ENCODE measurements at regions not wholly inside any gene's neighbourhood (a gene's known extent, or its start where the extent isn't known, plus 50 kb on each side); places are given as distances from the start of the nearest gene placed in this dataset.

GRCh38 chr9:14983599-14983998 is 73.4 kb upstream of the FREM1 start:
- no peaks in the 10 kb centered on the region for H3K79me2 ChIP-seq
- H3K9ac ChIP-seq, result no peak overlapping the region
- H3K9me3 ChIP-seq (ENCODE audit: control insufficient read depth, low read length), result no peaks in the 10 kb centered on the region
- no peak for TF ChIP-seq CTCF (IDR thresholded peaks at IDR 0.05)
- no peaks in the 10 kb centered on the region for H3K4me1 ChIP-seq
- H3K4me2 ChIP-seq (ENCODE audit: low read length), result no peak overlapping the region
- no peak overlapping the region for H2AFZ ChIP-seq
- H3K4me3 ChIP-seq (ENCODE audit: low read depth, low read length), result no peak overlapping the region
- H3K27ac ChIP-seq, result no peak overlapping the region
- H3K27me3 ChIP-seq (ENCODE audit: control insufficient read depth, insufficient read depth, low read length), result no peaks in the 10 kb centered on the region
- H3K36me3 ChIP-seq (ENCODE audit: control insufficient read depth, insufficient read depth, low read length), result no peaks in the 10 kb centered on the region

- Histone ChIP-seq H3K4me2 (ENCODE audit: low read length) (no peak overlapping the region), H3K4me3 (ENCODE audit: low read depth, low read length) (no peak overlapping the region), H3K27ac (no peak overlapping the region), H3K4me1 (no peaks in the 10 kb centered on the region), H3K9me3 (ENCODE audit: control insufficient read depth, low read length) (no peaks in the 10 kb centered on the region), H3K27me3 (ENCODE audit: control insufficient read depth, insufficient read depth, low read length) (no peaks in the 10 kb centered on the region), H3K36me3 (ENCODE audit: control insufficient read depth, insufficient read depth, low read length) (no peaks in the 10 kb centered on the region), H2AFZ (no peak overlapping the region), H3K9ac (no peak overlapping the region), H3K79me2 (no peaks in the 10 kb centered on the region)
- no peak for TF ChIP-seq CTCF (IDR thresholded peaks at IDR 0.05)
Measured at GRCh38 chr9:14981291-14981950, 71.2 kb upstream of the FREM1 start.

GRCh38 chr9:14978022-14979000 is 68.1 kb upstream of the FREM1 start:
- Histone ChIP-seq H3K79me2 (no peaks in the 10 kb centered on the region), H3K4me2 (ENCODE audit: low read length) (no peak overlapping the region), H3K4me1 (no peaks in the 10 kb centered on the region), H3K36me3 (ENCODE audit: control insufficient read depth, insufficient read depth, low read length) (no peaks in the 10 kb centered on the region), H3K27me3 (ENCODE audit: control insufficient read depth, insufficient read depth, low read length) (no peaks in the 10 kb centered on the region), H3K4me3 (ENCODE audit: low read depth, low read length) (no peak overlapping the region), H2AFZ (no peak overlapping the region), H3K9ac (no peak overlapping the region), H3K27ac (no peak overlapping the region), H3K9me3 (ENCODE audit: control insufficient read depth, low read length) (no peaks in the 10 kb centered on the region)
- no peak for TF ChIP-seq CTCF (IDR thresholded peaks at IDR 0.05)

GRCh38 chr9:14967450-14968321 is 57.5 kb upstream of the FREM1 start:
- H3K27ac ChIP-seq, result no peak overlapping the region
- no peaks in the 10 kb centered on the region for H3K9me3 ChIP-seq (ENCODE audit: control insufficient read depth, low read length)
- H3K4me3 ChIP-seq (ENCODE audit: low read depth, low read length), result no peak overlapping the region
- no peaks in the 10 kb centered on the region for H3K27me3 ChIP-seq (ENCODE audit: control insufficient read depth, insufficient read depth, low read length)
- no peak overlapping the region for H3K9ac ChIP-seq
- no peaks in the 10 kb centered on the region for H3K79me2 ChIP-seq
- no peak for TF ChIP-seq CTCF (IDR thresholded peaks at IDR 0.05)
- no peaks in the 10 kb centered on the region for H3K4me1 ChIP-seq
- no peaks in the 10 kb centered on the region for H3K36me3 ChIP-seq (ENCODE audit: control insufficient read depth, insufficient read depth, low read length)
- no peak overlapping the region for H3K4me2 ChIP-seq (ENCODE audit: low read length)
- no peak overlapping the region for H2AFZ ChIP-seq

Data from parathyroid adenoma (tissue), 2 donors.